Right lobe of liver (tissue), 4 donors: ENCODE measurements at regions not wholly inside any gene's neighbourhood (a gene's known extent, or its start where the extent isn't known, plus 50 kb on each side); places are given as distances from the start of the nearest gene placed in this dataset.

Experiments used
- POLR2A ChIP-seq: fragments of 450-650 bp; IDR thresholded peaks from one replicate; pipeline ENCODE4 v1.6.1; 2017; ENCODE audit warnings: antibody characterized with exemption, mild to moderate bottlenecking
- TF ChIP-seq, protein P1 (sequence below), 4 donors: fragments of 200-600 bp in 3 of 4; fragments of 450-650 bp in 1 of 4; IDR thresholded peaks; one replicate each; pipeline versions ENCODE4 v1.5.1 to v1.8.0; 2016 to 2022; ENCODE audit warnings: antibody characterized with exemption in 4 of 4, mild to moderate bottlenecking in 2 of 4
- donor health status: DM: no; HTN: no; CAD: no.
- donor health status: DM: no; HTN: no; CAD: no.
- donor health status: DM: no; HTN: yes; CAD: no.

GRCh38 chr6:145036848-145037567 is 698.3 kb downstream of the EPM2A start:
- TF ChIP-seq POLR2A, result no peak
- TF ChIP-seq, protein P1, sequence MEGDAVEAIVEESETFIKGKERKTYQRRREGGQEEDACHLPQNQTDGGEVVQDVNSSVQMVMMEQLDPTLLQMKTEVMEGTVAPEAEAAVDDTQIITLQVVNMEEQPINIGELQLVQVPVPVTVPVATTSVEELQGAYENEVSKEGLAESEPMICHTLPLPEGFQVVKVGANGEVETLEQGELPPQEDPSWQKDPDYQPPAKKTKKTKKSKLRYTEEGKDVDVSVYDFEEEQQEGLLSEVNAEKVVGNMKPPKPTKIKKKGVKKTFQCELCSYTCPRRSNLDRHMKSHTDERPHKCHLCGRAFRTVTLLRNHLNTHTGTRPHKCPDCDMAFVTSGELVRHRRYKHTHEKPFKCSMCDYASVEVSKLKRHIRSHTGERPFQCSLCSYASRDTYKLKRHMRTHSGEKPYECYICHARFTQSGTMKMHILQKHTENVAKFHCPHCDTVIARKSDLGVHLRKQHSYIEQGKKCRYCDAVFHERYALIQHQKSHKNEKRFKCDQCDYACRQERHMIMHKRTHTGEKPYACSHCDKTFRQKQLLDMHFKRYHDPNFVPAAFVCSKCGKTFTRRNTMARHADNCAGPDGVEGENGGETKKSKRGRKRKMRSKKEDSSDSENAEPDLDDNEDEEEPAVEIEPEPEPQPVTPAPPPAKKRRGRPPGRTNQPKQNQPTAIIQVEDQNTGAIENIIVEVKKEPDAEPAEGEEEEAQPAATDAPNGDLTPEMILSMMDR (IDR thresholded peaks at IDR 0.05), result no peak
